Femur (tissue), 1 donor: ENCODE measurements at regions not wholly inside any gene's neighbourhood (a gene's known extent, or its start where the extent isn't known, plus 50 kb on each side); places are given as distances from the start of the nearest gene placed in this dataset.
A peak's percentile ranks its signal among the peaks of the same experiment; 100 is the strongest.

ENCODE experiments used
- DNase-seq: peaks from one replicate; pipeline ENCODE4 v3.0.0-alpha.2; 2017

- peak; percentile 27 for DNase-seq
Observed at GRCh38 chr4:138014590-138015288, 227.4 kb downstream of the SLC7A11 start.

GRCh38 chr4:138013625-138014024, 228.5 kb downstream of the SLC7A11 start:
- no peak for DNase-seq

- no peak for DNase-seq
Observed at GRCh38 chr4:138010639-138011038, 231.5 kb downstream of the SLC7A11 start.

GRCh38 chr4:138007572-138007971, 234.6 kb downstream of the SLC7A11 start:
- no peak for DNase-seq

GRCh38 chr4:138005486-138005885, 236.7 kb downstream of the SLC7A11 start:
- no peak for DNase-seq

- no peak for DNase-seq
Observed at GRCh38 chr4:138003248-138003647, 238.9 kb downstream of the SLC7A11 start.

- no peak for DNase-seq
Observed at GRCh38 chr4:137998666-137999429, 243.3 kb downstream of the SLC7A11 start.

GRCh38 chr4:137997496-137997895, 244.7 kb downstream of the SLC7A11 start:
- DNase-seq: no peak

GRCh38 chr4:137994853-137995252, 247.3 kb downstream of the SLC7A11 start:
- DNase-seq: no peak

- no peak for DNase-seq
Observed at GRCh38 chr4:137993232-137993631, 248.9 kb downstream of the SLC7A11 start.

- no peak for DNase-seq
Observed at GRCh38 chr4:137981277-137981676, 260.9 kb downstream of the SLC7A11 start.

- no peak for DNase-seq
Observed at GRCh38 chr4:137980641-137981040, 261.5 kb downstream of the SLC7A11 start.

GRCh38 chr4:137979938-137980337, 262.2 kb downstream of the SLC7A11 start:
- no peak for DNase-seq

- no peak for DNase-seq
Observed at GRCh38 chr4:137968956-137969678, 273.0 kb downstream of the SLC7A11 start.

- no peak for DNase-seq
Observed at GRCh38 chr4:137967480-137968190, 274.5 kb downstream of the SLC7A11 start.

GRCh38 chr4:137966504-137966903, 275.6 kb downstream of the SLC7A11 start:
- DNase-seq: no peak

- peak; percentile 20 for DNase-seq
Observed at GRCh38 chr4:137961051-137961438, 281.1 kb downstream of the SLC7A11 start.

GRCh38 chr4:137960371-137961050, 281.6 kb downstream of the SLC7A11 start:
- DNase-seq: no peak

- no peak for DNase-seq
Observed at GRCh38 chr4:137957806-137958205, 284.3 kb downstream of the SLC7A11 start.

GRCh38 chr4:137956256-137956655, 285.9 kb downstream of the SLC7A11 start:
- no peak for DNase-seq

- DNase-seq: no peak
Observed at GRCh38 chr4:137955595-137955994, 286.6 kb downstream of the SLC7A11 start.

GRCh38 chr4:137952116-137952515, 290.0 kb downstream of the SLC7A11 start:
- no peak for DNase-seq
